ENCODE measurements at regions not wholly inside any gene's neighbourhood (a gene's known extent, or its start where the extent isn't known, plus 50 kb on each side); places are given as distances from the start of the nearest gene placed in this dataset.

DNA sequence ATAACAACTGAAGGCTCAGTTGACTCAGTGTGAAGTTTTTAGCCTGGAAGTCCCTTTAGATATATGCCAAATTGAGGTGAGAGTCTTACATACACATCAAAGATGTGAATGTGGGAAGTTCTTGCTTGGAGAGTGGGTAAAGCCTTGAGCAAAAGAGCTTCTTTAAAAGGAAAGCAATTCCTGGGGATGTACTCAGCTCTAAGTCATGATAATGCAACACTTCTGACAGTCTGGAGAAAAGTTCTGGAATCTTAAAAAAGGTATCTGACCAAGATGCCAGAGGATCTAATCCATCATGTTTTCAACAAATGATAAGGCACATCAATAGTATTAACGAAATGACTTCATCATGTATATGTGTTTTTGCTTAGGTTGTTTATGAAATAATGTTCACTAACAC is 351.2 kb downstream of the CDH19 start:
- no peak for TF ChIP-seq CTCF (IDR thresholded peaks at IDR 0.05)
- TF ChIP-seq EP300 (IDR thresholded peaks at IDR 0.05) = no peak
- TF ChIP-seq POLR2A (IDR thresholded peaks at IDR 0.05) = no peak
